Kidney tubule cell (primary cell): ENCODE measurements at regions not wholly inside any gene's neighbourhood (a gene's known extent, or its start where the extent isn't known, plus 50 kb on each side); places are given as distances from the start of the nearest gene placed in this dataset.

ENCODE experiments used
- DNase-seq: peaks from one replicate; pipeline ENCODE4 v3.0.0-alpha.2; 2018; ENCODE audit warnings: low spot score

DNA sequence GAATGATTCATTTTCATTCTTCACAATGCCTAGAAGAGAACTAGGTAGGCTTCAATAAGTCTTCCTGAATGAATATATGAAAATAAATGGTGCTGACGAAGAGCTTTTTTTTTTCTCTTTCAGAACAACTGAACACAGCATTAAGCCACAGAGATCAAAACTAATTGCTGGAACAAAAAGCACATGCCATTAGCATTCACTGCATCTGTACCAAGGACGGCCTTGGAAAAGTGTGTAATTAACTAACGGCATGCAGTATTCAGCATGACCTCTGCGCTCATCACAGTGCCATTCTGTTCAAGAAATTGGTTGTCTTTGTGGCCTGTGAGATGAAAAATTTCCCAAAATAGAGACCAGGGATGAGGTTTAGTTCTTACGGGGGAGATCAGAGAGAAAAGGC lies 99.3 kb downstream of the NUDT12 start:
- no peak for DNase-seq

DNA sequence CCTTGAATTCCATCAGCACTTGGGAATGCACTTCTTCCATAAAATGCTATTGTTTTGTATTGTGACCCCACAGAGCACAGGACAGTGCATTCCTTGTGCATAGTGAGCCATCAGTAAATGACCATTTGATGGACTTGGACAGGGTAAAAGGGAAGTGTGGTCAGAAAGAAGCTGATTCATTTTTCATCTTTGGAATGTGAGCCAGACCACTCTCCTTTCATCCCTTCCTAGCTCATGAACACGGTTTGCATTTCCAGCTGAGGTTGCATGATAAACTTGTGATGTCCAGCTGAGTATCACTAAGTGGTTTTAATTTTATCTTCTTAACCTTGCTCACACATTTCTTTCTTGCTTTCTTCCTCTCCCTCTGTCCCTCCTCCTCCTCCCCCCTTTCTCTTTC lies 101.3 kb downstream of the NUDT12 start:
- DNase-seq: peak; percentile 96

DNA sequence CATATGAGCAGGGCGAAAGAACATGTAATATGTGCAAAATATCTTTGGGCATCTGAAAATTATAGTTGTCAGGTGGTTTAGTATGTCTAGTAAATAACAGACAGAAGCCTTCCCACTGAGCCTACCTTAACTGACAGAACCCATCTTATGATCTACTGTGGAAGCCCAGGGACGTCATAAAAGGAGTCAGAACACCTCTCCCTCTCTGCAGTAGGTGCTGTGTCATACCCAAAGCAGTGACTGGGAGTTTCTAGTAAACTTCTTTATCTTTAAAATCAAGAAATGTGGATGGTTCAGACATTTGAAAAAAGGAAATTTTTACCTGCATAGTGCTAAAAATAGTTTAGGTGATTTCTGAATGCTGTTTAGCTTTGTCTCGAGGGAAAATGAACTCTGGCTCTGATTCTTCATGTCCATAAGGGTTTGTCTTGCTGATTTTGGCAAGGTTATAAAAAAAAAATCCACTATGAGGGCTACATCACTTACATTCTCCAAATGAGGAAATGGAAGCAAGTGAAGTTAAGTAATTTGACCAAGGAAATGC lies 104.0 kb downstream of the NUDT12 start:
- DNase-seq: no peak

DNA sequence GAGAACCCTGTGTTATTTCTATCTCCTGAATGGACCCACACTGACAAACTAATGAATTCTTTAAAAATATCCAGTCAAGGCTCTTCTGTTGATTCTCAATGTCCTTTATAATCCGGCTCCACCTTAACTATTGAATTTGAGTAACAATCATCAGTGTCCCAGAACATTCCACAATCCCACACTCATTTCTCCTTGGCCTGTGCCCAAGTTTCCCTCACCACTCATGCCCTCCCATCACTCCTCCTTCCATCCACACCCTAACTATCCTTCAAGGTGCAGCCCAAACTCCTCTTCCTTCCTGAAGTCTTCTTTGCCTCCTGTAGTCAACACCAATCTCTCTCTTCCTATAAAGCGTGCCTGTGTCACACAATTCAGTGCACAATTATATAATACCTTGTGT lies 106.1 kb downstream of the NUDT12 start:
- peak; percentile 58 for DNase-seq

DNA sequence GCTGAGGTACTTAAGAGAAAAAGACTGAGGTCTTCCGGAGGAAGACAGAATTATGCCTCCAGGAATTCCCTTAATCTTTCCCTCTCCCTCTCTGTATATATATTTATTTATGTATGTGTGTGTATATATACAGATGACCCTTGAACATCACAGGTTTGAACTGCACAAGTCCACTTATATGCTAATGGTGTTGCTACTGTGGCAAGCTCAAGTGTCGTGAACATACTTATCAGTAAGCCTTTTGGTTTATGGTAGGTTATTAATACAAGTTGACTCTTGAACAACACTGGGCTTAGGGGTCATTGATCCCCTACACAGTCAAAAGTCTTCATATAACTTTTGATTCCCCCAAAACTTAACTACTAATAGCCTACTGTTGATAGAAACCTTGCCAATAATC lies 106.8 kb downstream of the NUDT12 start:
- DNase-seq: no peak

DNA sequence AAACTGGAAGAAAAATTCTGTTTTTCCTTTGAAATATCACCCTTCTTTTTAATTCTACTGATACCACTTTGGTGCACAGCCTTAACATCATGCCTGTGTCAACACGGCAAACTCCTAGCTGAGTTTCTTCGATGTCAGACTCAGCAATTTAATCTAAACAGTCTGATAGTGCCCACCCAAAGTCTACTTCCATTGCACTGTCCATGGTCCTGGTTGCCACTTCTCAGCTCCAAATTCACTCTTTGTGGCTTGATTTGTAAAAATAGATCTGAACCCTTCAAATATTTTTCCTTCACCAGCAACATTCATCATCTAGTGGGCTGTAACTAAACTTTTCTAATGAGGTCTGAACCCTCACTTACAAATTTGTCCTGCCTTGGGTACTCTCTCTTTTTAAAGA lies 107.8 kb downstream of the NUDT12 start:
- no peak for DNase-seq

DNA sequence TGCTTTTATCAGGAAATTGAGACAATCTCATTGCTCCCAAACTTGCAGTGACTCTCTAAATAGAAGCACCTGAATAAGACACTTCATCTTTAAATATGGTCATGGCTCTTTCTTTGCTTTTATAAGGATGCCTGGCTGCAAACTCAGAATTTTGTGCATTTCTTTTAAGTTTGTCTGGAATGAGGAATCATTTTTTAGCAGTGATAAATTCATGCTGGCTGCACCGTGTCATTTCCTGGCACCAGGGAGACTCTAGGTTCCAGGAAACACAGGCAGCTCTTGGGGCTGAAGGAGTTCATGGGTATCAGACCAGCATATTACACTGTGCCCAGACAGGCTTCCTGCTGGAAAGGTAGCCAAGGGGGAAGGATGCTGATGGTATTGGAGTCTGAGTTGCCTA lies 109.9 kb downstream of the NUDT12 start:
- DNase-seq: peak; percentile 86

DNA sequence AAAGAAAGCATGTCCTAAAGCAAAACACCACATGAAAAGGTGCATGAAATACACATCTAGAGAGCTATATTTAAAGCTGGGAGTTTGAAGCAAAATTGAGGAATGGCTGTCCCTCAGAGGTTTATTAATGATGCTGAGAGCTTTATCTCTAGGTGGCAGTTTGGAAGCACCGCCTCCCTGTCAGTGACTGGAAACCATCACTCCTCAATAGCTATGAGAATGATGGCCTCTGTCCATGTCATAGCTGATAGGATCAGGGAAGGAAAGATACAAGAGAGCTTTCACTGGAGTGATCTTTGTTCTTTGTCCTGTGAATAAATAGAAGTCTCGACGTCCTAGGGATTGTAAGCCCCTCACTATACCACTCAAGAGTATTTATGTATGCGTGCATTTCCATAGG lies 110.5 kb downstream of the NUDT12 start:
- no peak for DNase-seq

DNA sequence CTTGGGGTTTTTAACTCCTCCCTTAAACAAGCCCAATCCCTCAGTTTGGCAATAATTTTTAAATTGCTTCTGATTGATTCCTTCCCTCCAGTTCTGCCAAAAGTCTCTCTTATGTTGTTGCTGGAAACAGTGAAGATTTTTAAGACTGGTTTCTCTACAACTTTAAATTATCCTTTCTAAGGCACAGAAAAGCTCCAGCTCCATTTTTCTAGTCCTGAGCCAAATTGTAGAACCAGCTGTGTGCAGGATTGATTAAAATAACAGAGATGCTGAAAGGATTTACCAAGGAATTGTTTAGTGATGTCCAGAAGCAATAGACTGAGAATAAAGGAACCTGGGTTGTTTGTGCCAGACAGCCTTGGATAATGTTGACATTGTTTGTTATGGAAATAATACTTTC lies 111.3 kb downstream of the NUDT12 start:
- DNase-seq: no peak

DNA sequence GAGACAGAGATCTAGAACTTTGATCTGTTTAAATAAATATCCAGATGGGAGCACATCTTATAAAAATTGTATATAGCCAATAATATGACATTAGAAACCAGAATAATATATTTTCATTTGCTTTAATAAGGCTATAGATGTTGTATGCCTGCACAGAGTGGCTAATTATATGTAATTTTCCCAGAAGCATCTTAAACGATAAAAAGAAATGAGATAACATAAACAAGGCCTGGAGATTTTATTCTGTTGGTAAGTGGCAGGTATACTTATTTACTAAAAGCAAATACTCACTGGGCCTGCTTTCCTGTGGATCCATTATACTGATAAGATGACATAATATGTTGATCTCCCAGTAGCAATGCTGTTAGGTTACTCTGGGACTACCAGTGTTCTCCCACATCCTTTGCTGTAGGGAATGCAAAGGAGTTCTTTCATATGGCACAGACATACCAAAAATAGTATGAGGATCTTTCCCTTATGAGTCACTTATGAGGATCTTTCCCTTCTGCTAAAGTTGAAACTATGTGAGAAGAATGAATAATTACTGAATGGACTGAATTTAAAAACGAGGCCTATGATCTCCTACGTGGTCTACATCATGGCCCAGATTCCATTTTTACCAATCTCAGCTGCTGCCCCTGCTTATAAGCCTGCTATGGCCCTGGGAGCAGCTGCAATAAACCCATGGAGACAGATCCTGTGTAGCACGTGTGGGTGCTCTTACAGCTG lies 112.1 kb downstream of the NUDT12 start:
- DNase-seq: peak; percentile 90

DNA sequence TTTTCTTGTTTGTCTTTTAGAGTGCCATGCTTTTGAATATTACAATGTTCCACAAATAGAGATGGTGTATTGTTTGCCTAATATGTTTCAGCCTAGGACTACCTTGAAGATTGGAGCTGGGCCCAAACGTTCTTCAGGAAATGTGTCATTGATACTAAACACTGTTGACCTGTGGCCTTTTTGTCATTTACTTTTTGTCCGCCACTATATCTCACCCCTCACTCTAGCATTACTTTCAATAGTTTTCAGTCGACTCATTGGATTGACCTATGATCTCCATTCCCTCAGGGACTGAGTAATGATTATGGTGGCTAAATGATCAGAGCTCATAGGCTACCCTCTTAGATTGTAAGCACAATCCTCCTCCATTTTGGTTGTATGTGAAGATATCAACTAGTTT lies 115.8 kb downstream of the NUDT12 start:
- peak; percentile 73 for DNase-seq

DNA sequence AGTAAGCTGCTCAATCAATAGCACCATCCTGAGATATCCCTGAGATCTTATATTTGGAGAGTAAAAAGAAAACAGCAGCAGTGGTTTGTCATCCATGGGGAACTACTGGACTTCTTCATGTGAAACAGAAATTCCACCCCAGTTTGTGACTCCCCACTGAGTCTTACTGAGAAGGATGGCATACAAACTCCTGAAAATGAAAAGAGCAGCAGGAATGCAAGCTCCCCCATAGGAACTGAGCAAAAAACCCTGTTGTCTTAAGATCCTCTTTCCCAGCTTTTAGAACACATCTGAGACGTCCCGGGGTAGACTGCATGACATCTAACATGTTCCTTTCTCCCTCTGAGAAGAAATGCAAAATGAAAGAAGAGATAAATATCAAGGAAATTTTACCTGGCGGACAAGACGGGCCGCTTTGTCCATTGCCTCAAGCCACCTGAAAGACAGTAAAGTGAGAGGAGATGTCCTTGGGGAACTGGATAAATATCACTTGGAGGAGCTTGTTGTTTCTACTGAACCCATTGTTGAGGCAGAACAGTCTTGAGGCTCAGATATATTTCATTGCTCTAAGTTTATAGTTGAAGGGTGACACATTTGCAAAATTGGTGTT lies 117.1 kb downstream of the NUDT12 start:
- DNase-seq: no peak

DNA sequence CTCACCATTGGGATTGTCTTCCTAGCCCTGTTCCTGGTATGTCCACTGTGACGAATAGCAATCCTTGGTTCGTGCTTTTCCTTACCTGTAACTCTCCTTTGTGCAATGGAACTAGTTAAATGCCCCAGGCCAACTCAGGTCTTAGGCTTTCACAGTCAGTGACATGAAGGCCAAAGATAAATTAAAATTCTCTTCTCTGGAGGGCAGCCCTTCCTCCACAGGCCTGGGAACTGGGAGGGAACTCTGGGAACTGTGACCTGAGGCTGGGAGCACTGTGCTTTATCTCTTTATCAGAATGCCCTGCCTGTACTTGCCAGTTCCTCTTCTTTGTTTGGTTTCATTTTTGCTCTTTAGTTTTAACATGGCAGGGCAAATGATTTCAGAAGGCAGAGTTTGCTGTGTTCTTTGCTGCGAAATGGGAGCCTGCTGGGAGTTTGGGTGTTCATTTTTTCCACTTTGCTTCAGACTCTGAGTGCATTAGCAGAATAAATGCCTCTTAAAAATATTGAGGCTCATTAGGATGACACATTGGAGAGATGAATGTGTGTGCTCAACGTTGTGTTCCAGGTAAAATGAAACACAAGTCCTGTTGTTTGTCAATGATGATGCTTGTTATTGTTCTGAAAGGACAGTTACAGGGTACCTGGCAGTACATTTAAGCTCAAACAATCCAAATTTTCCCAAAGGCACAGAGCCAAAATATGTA lies 118.1 kb downstream of the NUDT12 start:
- no peak for DNase-seq

DNA sequence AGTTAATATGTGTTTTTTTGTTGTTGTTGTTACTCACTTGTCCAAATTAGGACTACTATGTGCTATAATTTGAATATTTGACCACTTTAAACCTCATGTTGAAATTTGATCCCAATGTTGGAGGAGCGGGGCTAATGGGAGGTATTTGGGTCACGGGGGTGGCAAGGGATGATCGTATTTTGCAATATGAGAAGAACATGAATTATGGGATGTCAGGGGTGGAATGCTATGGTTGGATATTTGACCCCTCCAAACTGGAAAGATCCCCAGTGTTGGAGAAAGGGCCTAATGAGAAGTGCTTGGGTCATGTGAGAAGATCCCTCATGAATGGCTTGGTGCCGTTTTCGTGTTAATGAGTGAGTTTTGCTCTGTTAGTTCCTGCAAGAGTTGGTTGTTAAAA lies 119.8 kb downstream of the NUDT12 start:
- no peak for DNase-seq

DNA sequence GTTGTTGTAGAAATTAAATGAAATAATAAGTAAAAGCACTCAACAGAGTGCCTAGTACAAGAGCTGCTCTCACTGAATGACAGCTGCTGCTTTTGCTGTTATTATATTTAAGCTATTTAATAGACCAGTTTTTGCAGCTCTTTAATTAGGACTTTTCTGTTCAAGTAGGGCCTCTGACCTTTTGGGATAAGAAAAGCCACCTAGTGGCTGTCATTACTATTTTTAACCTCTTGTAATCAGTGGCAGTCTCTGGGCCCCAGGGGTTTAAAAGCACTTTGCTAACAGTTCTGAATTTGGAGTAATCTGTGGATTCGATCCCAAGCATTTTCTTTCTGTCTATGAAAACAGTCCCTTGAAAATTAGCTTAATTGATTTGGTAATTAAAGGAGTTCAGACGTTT lies 121.1 kb downstream of the NUDT12 start:
- no peak for DNase-seq

DNA sequence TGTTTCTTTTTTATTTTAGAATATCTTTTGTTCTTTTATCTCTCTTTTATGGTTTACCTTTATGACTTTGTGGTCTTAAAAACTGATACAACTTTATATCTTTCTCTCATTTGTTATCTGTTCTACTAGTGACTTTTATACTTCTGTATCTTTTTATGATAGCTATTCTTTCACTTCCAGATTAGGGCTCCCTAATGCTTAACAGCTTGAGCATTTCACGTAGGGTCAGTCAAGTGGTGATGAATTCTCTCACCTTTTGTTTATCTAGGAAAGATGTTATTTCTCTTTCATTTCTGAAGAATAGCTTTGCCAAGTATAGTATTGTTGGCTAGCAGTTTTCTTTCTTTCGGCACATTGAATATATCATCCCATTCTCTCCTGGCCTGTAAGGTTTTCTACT lies 123.6 kb downstream of the NUDT12 start:
- no peak for DNase-seq

DNA sequence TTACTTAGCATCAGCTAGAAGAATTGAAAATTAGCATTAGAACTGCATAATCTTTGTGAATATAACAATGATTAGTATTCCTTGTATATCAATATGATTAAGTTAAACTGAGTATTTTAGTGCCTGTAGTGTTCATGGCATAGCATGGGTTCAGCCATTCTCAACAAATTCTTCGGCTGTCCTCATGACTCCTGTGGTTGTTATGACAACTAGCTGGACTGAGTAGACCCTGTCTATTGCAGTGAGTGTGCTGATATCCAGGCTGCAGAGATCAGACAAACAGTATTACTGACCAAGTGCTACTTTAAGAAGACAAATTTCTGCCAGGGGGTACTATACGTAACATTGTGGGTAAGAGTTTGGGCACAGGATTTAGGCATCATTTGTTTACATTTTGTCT lies 125.9 kb downstream of the NUDT12 start:
- no peak for DNase-seq

DNA sequence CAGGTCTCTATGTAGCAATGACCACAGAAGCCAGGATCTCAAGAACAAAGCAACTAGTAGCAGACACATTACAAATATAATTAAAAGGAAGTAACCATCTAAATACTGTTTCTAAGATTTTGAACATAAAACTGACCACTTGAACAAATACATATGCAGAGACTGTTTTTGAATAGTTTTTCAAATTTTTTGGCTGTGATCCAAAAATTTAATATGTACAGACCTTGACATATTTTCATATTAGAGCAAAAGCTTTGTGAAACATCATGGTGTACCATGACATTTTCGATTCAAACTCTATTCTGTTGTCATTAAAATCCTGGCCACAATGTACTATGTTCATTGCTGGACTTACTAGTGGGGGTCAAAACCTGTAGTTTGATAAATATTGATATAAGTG lies 126.5 kb downstream of the NUDT12 start:
- no peak for DNase-seq

DNA sequence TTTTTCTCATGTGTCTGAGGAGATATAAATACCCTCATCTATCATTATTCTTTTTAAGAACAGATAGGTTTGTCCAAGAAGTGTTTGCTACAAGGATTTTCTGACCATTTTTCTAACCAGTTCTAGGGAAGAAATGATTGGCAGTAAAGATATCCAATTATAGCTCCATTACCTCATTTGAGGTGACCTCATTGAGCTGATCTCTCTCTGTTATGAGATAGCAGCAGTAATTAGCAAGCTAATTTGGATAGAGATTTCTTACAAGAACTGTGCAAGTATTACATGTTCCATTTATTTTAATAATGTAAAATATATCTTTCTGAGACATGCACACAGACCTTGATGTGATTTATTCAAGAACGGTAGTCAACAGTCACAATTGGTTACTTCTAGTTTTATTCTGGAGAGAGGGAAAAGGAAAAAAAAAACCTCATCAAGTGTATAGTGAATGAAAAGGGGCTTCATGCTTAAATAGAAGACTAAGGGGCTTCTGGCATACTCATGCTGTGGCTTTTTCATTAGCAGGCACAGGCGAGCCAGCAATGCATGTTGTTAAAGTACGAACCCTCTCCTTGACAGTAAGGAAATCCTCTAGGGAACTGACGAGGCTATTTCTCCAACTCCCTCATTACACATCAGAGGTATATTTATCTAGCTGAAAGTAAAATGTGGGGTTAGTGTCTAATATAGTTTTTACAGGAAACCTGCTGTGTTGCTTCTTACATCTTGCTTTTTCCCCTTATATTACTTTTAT lies 127.3 kb downstream of the NUDT12 start:
- DNase-seq: no peak

DNA sequence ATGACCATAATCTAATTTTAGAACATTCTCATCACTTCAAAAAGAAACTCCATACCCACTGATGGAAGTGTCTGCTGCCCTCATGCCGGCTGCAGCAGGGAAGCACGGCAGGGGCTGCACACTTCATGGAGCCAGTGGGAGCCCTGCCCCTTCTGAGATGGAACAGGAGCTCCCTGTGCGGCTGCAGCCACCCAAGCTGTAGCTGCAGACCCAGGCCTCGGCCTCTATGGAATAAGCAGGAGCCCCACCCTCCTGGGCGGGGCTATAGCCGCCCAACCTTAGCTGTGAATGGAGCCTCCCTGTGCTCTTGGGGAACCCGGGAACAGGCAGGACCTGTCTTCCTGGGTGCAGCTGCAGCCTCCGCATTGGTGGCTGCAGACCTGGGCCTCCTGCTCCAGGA lies 128.5 kb downstream of the NUDT12 start:
- DNase-seq: no peak

DNA sequence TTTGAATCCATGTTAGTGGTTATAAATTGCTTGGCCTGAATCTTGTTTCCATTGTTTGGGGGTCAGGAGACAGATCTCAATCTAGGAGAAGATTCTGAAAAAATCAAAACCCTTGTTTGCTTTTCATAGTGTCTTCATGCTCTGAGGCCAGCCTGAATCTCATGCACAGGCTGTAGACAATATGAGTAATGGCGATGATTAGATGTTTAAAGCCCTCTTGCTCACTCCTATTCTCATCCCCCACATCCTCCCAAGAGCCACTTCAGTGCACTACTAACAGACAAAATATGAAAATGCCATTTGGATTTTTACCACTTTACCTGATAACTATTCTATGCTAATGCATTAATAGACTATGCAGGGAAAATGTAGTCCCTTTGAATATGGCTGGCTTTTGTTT lies 129.4 kb downstream of the NUDT12 start:
- peak; percentile 75 for DNase-seq

DNA sequence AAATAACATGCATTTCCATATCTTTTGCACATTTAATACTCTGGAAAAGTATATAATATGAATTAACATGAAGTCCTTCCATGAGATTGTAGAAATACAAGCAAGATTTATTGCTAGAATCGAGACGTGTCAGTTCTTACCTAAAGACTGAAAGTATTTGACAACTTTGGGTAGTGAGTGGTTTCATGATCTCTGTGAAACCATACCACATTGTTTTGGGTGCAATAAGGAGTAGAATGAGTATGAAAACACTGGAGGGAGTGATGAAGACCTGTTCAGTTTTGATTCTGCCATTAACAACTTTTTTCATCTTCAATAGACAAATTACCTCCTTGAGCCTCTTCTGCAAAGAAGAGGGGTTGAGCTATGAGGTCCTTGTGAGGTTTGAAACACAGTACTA lies 133.7 kb downstream of the NUDT12 start:
- DNase-seq: no peak
